Fibroblast of lung (primary cell): ENCODE measurements at regions not wholly inside any gene's neighbourhood (a gene's known extent, or its start where the extent isn't known, plus 50 kb on each side); places are given as distances from the start of the nearest gene placed in this dataset.

ENCODE experiments used
- DNase-seq, 2 donors: peaks; one replicate each; pipeline versions ENCODE4 v3.0.0 to v3.0.0-alpha.2; 2010; ENCODE audit warnings: low read depth in 2 of 2
- H2AFZ ChIP-seq: 2 replicates; pipeline ENCODE4 v1.5.1; 2012; ENCODE audit warnings: low read length, control low read depth, inconsistent platforms
- H3K27ac ChIP-seq: 2 replicates; pipeline ENCODE4 v1.5.1; 2011; ENCODE audit warnings: low read length, control low read depth; ENCODE audit not compliant: insufficient read depth
- H3K27me3 ChIP-seq: 2 replicates; pipeline ENCODE4 v1.5.1; 2011; ENCODE audit warnings: mild to moderate bottlenecking, low read length; ENCODE audit not compliant: control insufficient read depth, insufficient read depth
- H3K36me3 ChIP-seq: 2 replicates; pipeline ENCODE4 v1.5.1; 2011; ENCODE audit warnings: low read length; ENCODE audit not compliant: control insufficient read depth, insufficient read depth
- H3K4me1 ChIP-seq: 2 replicates; pipeline ENCODE4 v1.5.1; 2011; ENCODE audit warnings: low read length; ENCODE audit not compliant: control insufficient read depth, insufficient read depth; ENCODE audit errors: extremely low read depth
- H3K4me2 ChIP-seq: 2 replicates; pipeline ENCODE4 v1.5.1; 2011; ENCODE audit warnings: low read length, control low read depth; ENCODE audit not compliant: insufficient read depth; ENCODE audit errors: extremely low read depth
- H3K4me3 ChIP-seq, 4 experiments: fragments of 200-600 bp in 1 of 4; sonication (generic) in 1 of 4; replicated peaks in 1 of 4; 2 replicates each; pipeline ENCODE4 v1.5.1; 2011 to 2016; ENCODE audit warnings: low read length in 4 of 4, low read depth in 3 of 4, mild to moderate bottlenecking in 3 of 4, control low read depth in 2 of 4, inconsistent platforms in 1 of 4, mixed read lengths in 1 of 4; ENCODE audit not compliant: insufficient read depth in 1 of 4; ENCODE audit errors: control extremely low read depth in 1 of 4
- H3K79me2 ChIP-seq: 2 replicates; pipeline ENCODE4 v1.5.1; 2012; ENCODE audit warnings: mild to moderate bottlenecking, low read length, inconsistent platforms; ENCODE audit not compliant: control insufficient read depth, insufficient read depth
- H3K9ac ChIP-seq: 2 replicates; pipeline ENCODE4 v1.5.1; 2011; ENCODE audit warnings: mild to moderate bottlenecking, low read length, control low read depth; ENCODE audit not compliant: insufficient read depth
- H3K9me3 ChIP-seq: 2 replicates; pipeline ENCODE4 v1.5.1; 2012; ENCODE audit warnings: low read depth, low read length; ENCODE audit not compliant: control insufficient read depth, insufficient read depth
- H4K20me1 ChIP-seq: 2 replicates; pipeline ENCODE4 v1.5.1; 2011; ENCODE audit warnings: low read length; ENCODE audit not compliant: control insufficient read depth, insufficient read depth; ENCODE audit errors: extremely low read depth
- EZH2 ChIP-seq: IDR thresholded peaks from 2 replicates; pipeline ENCODE4 v1.5.1; 2012; ENCODE audit warnings: low read length, control low read depth, mild to moderate bottlenecking; ENCODE audit errors: missing control alignments
- TF ChIP-seq, protein P1 (sequence below), 2 donors: IDR thresholded peaks in 1 of 2; conservative IDR thresholded peaks in 1 of 2; 1 replicate in 1 of 2; 2 replicates in 1 of 2; pipeline ENCODE4 v1.5.1; 2011 to 2012; ENCODE audit warnings: low read length in 2 of 2, control low read depth in 1 of 2, inconsistent platforms in 1 of 2, low read depth in 1 of 2, mild to moderate bottlenecking in 1 of 2

DNA sequence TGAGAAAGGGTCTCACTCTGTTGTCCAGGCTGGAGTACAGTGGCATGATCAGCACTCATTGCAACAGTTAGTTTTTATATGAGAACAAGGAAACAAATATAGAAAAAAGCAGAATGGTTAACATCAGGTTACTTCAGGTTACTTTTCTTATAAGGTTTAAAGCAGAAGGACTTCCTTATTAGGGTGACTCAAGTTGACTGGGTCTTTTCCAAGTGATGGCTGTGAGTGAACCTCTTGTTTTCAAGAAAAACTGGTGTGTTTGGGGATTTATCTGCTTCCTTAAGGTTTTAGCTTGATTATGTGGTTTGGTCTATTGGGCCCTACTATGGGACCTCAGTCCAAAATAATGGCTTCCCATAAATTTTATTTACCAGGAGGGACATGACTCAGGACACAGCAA lies 99.2 kb downstream of the ARRDC3 start:
- DNase-seq: peak; percentile 66 to 83

DNA sequence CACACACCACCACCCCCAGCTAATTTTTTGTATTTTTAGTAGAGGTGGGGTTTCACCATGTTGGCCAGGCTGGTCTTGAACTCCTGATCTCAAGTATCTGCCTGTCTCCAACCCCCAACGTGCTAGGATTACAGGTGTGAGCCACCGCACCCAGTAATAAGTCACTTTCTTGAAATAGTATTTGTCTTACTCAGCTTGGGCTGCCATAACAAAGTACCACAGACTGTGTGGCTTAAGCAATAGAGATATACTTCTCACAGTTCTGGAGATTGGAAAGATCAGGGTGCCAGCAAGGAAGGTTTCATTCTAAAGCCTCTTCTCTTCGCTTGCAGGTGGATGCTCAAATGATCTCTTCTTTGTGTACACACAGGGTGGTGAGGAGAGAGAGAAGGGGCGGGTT lies 99.8 kb downstream of the ARRDC3 start:
- no peaks in the 10 kb centered on the region for H3K9me3 ChIP-seq
- no peaks in the 10 kb centered on the region for H3K27me3 ChIP-seq
- H3K27ac ChIP-seq: no peak overlapping the region
- H2AFZ ChIP-seq: no peak overlapping the region
- H4K20me1 ChIP-seq: no peaks in the 10 kb centered on the region
- no peak for DNase-seq
- peaks cover 10% of the 10 kb centered on the region for H3K4me1 ChIP-seq
- no peaks in the 10 kb centered on the region for H3K36me3 ChIP-seq
- H3K4me3 ChIP-seq: no peak overlapping the region
- no peak overlapping the region for H3K9ac ChIP-seq
- TF ChIP-seq, protein P1, sequence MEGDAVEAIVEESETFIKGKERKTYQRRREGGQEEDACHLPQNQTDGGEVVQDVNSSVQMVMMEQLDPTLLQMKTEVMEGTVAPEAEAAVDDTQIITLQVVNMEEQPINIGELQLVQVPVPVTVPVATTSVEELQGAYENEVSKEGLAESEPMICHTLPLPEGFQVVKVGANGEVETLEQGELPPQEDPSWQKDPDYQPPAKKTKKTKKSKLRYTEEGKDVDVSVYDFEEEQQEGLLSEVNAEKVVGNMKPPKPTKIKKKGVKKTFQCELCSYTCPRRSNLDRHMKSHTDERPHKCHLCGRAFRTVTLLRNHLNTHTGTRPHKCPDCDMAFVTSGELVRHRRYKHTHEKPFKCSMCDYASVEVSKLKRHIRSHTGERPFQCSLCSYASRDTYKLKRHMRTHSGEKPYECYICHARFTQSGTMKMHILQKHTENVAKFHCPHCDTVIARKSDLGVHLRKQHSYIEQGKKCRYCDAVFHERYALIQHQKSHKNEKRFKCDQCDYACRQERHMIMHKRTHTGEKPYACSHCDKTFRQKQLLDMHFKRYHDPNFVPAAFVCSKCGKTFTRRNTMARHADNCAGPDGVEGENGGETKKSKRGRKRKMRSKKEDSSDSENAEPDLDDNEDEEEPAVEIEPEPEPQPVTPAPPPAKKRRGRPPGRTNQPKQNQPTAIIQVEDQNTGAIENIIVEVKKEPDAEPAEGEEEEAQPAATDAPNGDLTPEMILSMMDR (conservative IDR thresholded peaks at IDR 0.05 in 1 of 2, IDR thresholded peaks at IDR 0.05 in 1 of 2; ENCODE audit: low read depth in 1 of 2, low read length in 2 of 2): no peak
- no peak for TF ChIP-seq EZH2
- H3K79me2 ChIP-seq: no peaks in the 10 kb centered on the region
- H3K4me2 ChIP-seq: no peak overlapping the region

More for the DNA sequence above, 99.2 kb downstream of the ARRDC3 start:
- Histone ChIP-seq H3K27ac (no peak overlapping the region), H3K4me1 (peaks cover 10% of the 10 kb centered on the region), H3K4me3 (no peak overlapping the region), H3K9ac (no peak overlapping the region), H3K36me3 (no peaks in the 10 kb centered on the region), H4K20me1 (no peaks in the 10 kb centered on the region), H3K79me2 (no peaks in the 10 kb centered on the region), H3K27me3 (no peaks in the 10 kb centered on the region), H3K9me3 (no peaks in the 10 kb centered on the region), H2AFZ (no peak overlapping the region), H3K4me2 (no peak overlapping the region)
- no peak for TF ChIP-seq EZH2
- TF ChIP-seq, protein P1 (conservative IDR thresholded peaks at IDR 0.05 in 1 of 2, IDR thresholded peaks at IDR 0.05 in 1 of 2; ENCODE audit: low read depth in 1 of 2, low read length in 2 of 2): no peak

DNA sequence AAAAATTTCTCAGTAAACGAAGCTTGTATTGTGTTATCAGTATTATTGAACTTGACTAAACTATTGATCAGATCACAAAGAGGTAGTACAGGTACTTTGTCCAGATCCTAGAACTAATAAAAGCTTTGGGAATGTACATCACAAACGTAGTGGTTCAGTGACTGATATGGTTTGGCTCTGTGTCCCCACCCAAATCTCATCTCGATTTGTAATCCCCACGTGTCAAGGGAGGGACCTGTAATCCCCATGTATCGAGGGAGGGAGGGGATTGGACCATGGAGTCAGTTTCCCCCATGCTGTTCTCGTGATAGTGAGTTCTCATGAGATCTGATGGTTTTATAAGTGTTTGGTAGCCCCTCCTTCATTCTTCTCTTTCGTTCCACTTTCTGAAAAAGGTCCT lies 100.9 kb downstream of the ARRDC3 start:
- Histone ChIP-seq H3K79me2 (no peaks in the 10 kb centered on the region), H3K9me3 (no peaks in the 10 kb centered on the region), H3K4me2 (no peak overlapping the region), H3K4me3 (no peak overlapping the region), H3K9ac (no peak overlapping the region), H3K27me3 (no peaks in the 10 kb centered on the region), H3K4me1 (peaks cover 10% of the 10 kb centered on the region), H3K27ac (peak overlapping the region; percentile 100), H2AFZ (no peak overlapping the region), H3K36me3 (no peaks in the 10 kb centered on the region), H4K20me1 (no peaks in the 10 kb centered on the region)
- no peak for TF ChIP-seq EZH2
- TF ChIP-seq, protein P1 (conservative IDR thresholded peaks at IDR 0.05 in 1 of 2, IDR thresholded peaks at IDR 0.05 in 1 of 2; ENCODE audit: low read depth in 1 of 2, low read length in 2 of 2): no peak
- DNase-seq: no peak
